H9 (cell line): ENCODE measurements at regions not wholly inside any gene's neighbourhood (a gene's known extent, or its start where the extent isn't known, plus 50 kb on each side); places are given as distances from the start of the nearest gene placed in this dataset.

Experiments
- DNase-seq: peaks from one replicate; pipeline ENCODE4 v3.0.0-alpha.2; 2017
- H2AFZ ChIP-seq: one replicate; pipeline ENCODE4 v1.6.1; 2013; ENCODE audit warnings: mild to moderate bottlenecking, low read length, control low read depth, moderate library complexity
- H2AK5ac ChIP-seq: 2 replicates; pipeline ENCODE4 v1.6.1; 2013; ENCODE audit warnings: low read length, control low read depth, mixed read lengths; ENCODE audit not compliant: insufficient read length
- H2BK120ac ChIP-seq: one replicate; pipeline ENCODE4 v1.6.1; 2013; ENCODE audit warnings: low read depth, mild to moderate bottlenecking, low read length, control low read depth, inconsistent platforms; ENCODE audit not compliant: poor library complexity, severe bottlenecking
- H2BK12ac ChIP-seq: 2 replicates; pipeline ENCODE4 v1.6.1; 2013; ENCODE audit warnings: low read length, control low read depth, mixed read lengths, low read depth; ENCODE audit not compliant: insufficient read length
- H2BK15ac ChIP-seq: 2 replicates; pipeline ENCODE4 v1.6.1; 2013; ENCODE audit warnings: low read depth, low read length, control low read depth
- H2BK20ac ChIP-seq: one replicate; pipeline ENCODE4 v1.6.1; 2013; ENCODE audit warnings: low read depth, mild to moderate bottlenecking, low read length, control low read depth, inconsistent platforms; ENCODE audit not compliant: poor library complexity, severe bottlenecking
- H2BK5ac ChIP-seq: 2 replicates; pipeline ENCODE4 v1.6.1; 2013; ENCODE audit warnings: low read length, control low read depth, mixed read lengths; ENCODE audit not compliant: insufficient read length
- H3K14ac ChIP-seq: 2 replicates; pipeline ENCODE4 v1.6.1; 2013; ENCODE audit warnings: low read length, control low read depth; ENCODE audit not compliant: insufficient read depth
- H3K18ac ChIP-seq: 2 replicates; pipeline ENCODE4 v1.6.1; 2013; ENCODE audit warnings: low read depth, mild to moderate bottlenecking, mixed read lengths, low read length, control low read depth; ENCODE audit not compliant: insufficient read length
- H3K23ac ChIP-seq: 2 replicates; pipeline ENCODE4 v1.6.1; 2013; ENCODE audit warnings: low read length, control low read depth, mixed read lengths, low read depth; ENCODE audit not compliant: insufficient read length
- H3K23me2 ChIP-seq: 2 replicates; pipeline ENCODE4 v1.6.1; 2013; ENCODE audit warnings: low read depth, mild to moderate bottlenecking, mixed read lengths, low read length, control low read depth; ENCODE audit not compliant: insufficient read length, poor library complexity, severe bottlenecking
- H3K27ac ChIP-seq: 2 replicates; pipeline ENCODE4 v1.5.1; 2013; ENCODE audit warnings: low read length, control low read depth, mixed read lengths, low read depth; ENCODE audit not compliant: insufficient read length
- H3K27me3 ChIP-seq: 2 replicates; pipeline ENCODE4 v1.6.1; 2013; ENCODE audit warnings: low read length, control low read depth, inconsistent platforms; ENCODE audit not compliant: insufficient read depth
- H3K4ac ChIP-seq: 2 replicates; pipeline ENCODE4 v1.6.1; 2013; ENCODE audit warnings: low read depth, mild to moderate bottlenecking, control low read depth, inconsistent platforms, low read length, moderate library complexity
- H3K4me1 ChIP-seq: 2 replicates; pipeline ENCODE4 v1.6.1; 2013; ENCODE audit warnings: low read length, control low read depth, inconsistent platforms; ENCODE audit not compliant: insufficient read depth
- H3K4me2 ChIP-seq: 2 replicates; pipeline ENCODE4 v1.6.1; 2013; ENCODE audit warnings: low read length, control low read depth, mixed read lengths; ENCODE audit not compliant: insufficient read length, insufficient read depth
- H3K56ac ChIP-seq: 2 replicates; pipeline ENCODE4 v1.6.1; 2013; ENCODE audit warnings: low read depth, mild to moderate bottlenecking, mixed read lengths, low read length, control low read depth; ENCODE audit not compliant: insufficient read length
- H3K79me1 ChIP-seq: 2 replicates; pipeline ENCODE4 v1.6.1; 2013; ENCODE audit warnings: low read depth, mild to moderate bottlenecking, moderate library complexity, low read length, control low read depth, inconsistent platforms; ENCODE audit not compliant: insufficient read depth, poor library complexity, severe bottlenecking
- H3K79me2 ChIP-seq: 2 replicates; pipeline ENCODE4 v1.6.1; 2013; ENCODE audit warnings: low read length, control low read depth, inconsistent platforms; ENCODE audit not compliant: insufficient read depth
- H3K9ac ChIP-seq: 2 replicates; pipeline ENCODE4 v1.6.1; 2013; ENCODE audit warnings: low read length, control low read depth, mixed read lengths; ENCODE audit not compliant: insufficient read length; ENCODE audit errors: extremely low read depth
- H3K9me3 ChIP-seq: one replicate; pipeline ENCODE4 v1.6.1; 2013; ENCODE audit warnings: low read depth, low read length, inconsistent platforms; ENCODE audit not compliant: control insufficient read depth
- H3T11ph ChIP-seq: one replicate; pipeline ENCODE4 v1.6.1; 2013; ENCODE audit warnings: mild to moderate bottlenecking, low read length, control low read depth, inconsistent platforms
- H4K20me1 ChIP-seq: one replicate; pipeline ENCODE4 v1.6.1; 2013; ENCODE audit not compliant: control insufficient read depth, insufficient read length, insufficient read depth
- H4K5ac ChIP-seq: 2 replicates; pipeline ENCODE4 v1.6.1; 2013; ENCODE audit warnings: low read depth, mild to moderate bottlenecking, mixed read lengths, low read length, control low read depth; ENCODE audit not compliant: insufficient read length
- H4K8ac ChIP-seq: replicated peaks from 2 replicates; pipeline ENCODE4 v1.6.1; 2013; ENCODE audit warnings: low read length, control low read depth, mixed read lengths, low read depth; ENCODE audit not compliant: insufficient read length
- H4K91ac ChIP-seq: 2 replicates; pipeline ENCODE4 v1.6.1; 2013; ENCODE audit warnings: low read depth, mild to moderate bottlenecking, moderate library complexity, mixed read lengths, low read length, control low read depth; ENCODE audit not compliant: insufficient read length
- H3K27ac Mint-ChIP-seq, 3 experiments: 2 replicates in 2 of 3; 3 replicates in 1 of 3; pipeline ENCODE4 v1.8.0; 2020 to 2021; ENCODE audit warnings: mixed read lengths in 3 of 3, mild to moderate bottlenecking in 1 of 3, moderate library complexity in 1 of 3
- H3K27me3 Mint-ChIP-seq: 2 replicates; pipeline ENCODE4 v1.8.0; 2021; ENCODE audit warnings: low read depth, mild to moderate bottlenecking, moderate library complexity, mixed read lengths
- H3K36me3 Mint-ChIP-seq, 3 experiments: 2 replicates in 2 of 3; 3 replicates in 1 of 3; pipeline ENCODE4 v1.8.0; 2020 to 2021; ENCODE audit warnings: low read depth in 3 of 3, mixed read lengths in 3 of 3; ENCODE audit not compliant: insufficient read depth in 1 of 3
- H3K4me1 Mint-ChIP-seq, 2 experiments: 2 replicates each; pipeline ENCODE4 v1.8.0; 2020; ENCODE audit warnings: mixed read lengths in 2 of 2
- H3K4me3 Mint-ChIP-seq, 2 experiments: 2 replicates in 1 of 2; 3 replicates in 1 of 2; pipeline ENCODE4 v1.8.0; 2020 to 2021; ENCODE audit warnings: mild to moderate bottlenecking in 2 of 2, mixed read lengths in 2 of 2, moderate library complexity in 1 of 2
- H3K9me3 Mint-ChIP-seq, 2 experiments: 2 replicates in 1 of 2; 3 replicates in 1 of 2; pipeline ENCODE4 v1.8.0; 2020; ENCODE audit warnings: mild to moderate bottlenecking in 2 of 2, mixed read lengths in 2 of 2, moderate library complexity in 1 of 2
- WGBS: extraction: QIAGEN DNeasy Blood & Tissue Kit; methylation state at CpG from one replicate; pipeline ENCODE4 v1.1.7; 2013; ENCODE audit warnings: missing lambda C conversion rate, low lambda C conversion rate, mixed read lengths; ENCODE audit not compliant: insufficient read length; ENCODE audit errors: extremely low coverage; 5-methylcytosine and 5-hydroxymethylcytosine counted together
- TF ChIP-seq, protein P1 (sequence below): fragments of 200-600 bp; sonication (generic); conservative IDR thresholded peaks from 3 replicates; pipeline ENCODE4 v1.8.0; 2021; ENCODE audit warnings: antibody characterized with exemption, mild to moderate bottlenecking

DNA sequence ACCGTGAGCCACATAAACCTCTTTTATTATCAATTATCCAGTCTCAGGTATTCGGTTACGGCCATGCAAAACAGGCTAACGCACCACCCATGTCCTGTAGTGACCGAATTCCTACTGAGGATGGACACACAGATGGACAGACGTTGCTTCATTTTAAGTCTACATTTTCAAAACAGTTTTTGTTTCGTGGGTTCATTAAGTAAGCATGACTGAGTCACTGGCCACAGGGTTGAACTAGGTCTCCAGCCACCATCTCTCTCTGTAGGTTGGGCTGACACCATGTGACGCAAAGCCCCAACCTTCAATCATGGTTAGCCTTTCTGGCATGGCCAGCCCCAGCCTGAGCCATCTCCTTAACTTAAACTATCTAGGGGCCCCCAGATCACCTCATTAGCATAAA, 110.0 kb upstream of the SLC22A23 start:
- no peak overlapping the region for H3K14ac ChIP-seq
- Mint-ChIP-seq H3K4me3 (no peak overlapping the region), H3K9me3 (no peaks in the 10 kb centered on the region; a peak in 1 of 5 replicates), H3K27me3 (peaks cover 3% of the 10 kb centered on the region), H3K36me3 (no peaks in the 10 kb centered on the region; a peak in 1 of 7 replicates), H3K4me1 (peaks cover 4 to 7% of the 10 kb centered on the region in 2 experiments; a peak in 3 of 4 replicates), H3K27ac (no peak overlapping the region)
- no peaks in the 10 kb centered on the region for H3K23me2 ChIP-seq
- H2BK20ac ChIP-seq = no peak overlapping the region
- H3K18ac ChIP-seq = no peak overlapping the region
- H3K23ac ChIP-seq = no peak overlapping the region
- no peak for DNase-seq
- H3K4me2 ChIP-seq = no peak overlapping the region
- no peaks in the 10 kb centered on the region for H3K79me1 ChIP-seq
- H2AK5ac ChIP-seq = no peak overlapping the region
- H2BK5ac ChIP-seq = no peak overlapping the region
- no peaks in the 10 kb centered on the region for H3K27me3 ChIP-seq
- no peak overlapping the region for H4K5ac ChIP-seq
- H4K8ac ChIP-seq = no peak overlapping the region
- no peak overlapping the region for H2AFZ ChIP-seq
- no peaks in the 10 kb centered on the region for H3K79me2 ChIP-seq
- no peak overlapping the region for H3K9ac ChIP-seq
- WGBS = no CpG with 5 or more reads among the region's 8 CpGs
- H2BK15ac ChIP-seq = no peak overlapping the region
- H3K4ac ChIP-seq = no peak overlapping the region
- H2BK120ac ChIP-seq = no peak overlapping the region
- H3K9me3 ChIP-seq = no peaks in the 10 kb centered on the region
- H3K4me1 ChIP-seq = no peaks in the 10 kb centered on the region
- H3K27ac ChIP-seq = no peak overlapping the region
- no peak overlapping the region for H2BK12ac ChIP-seq
- H4K20me1 ChIP-seq = no peaks in the 10 kb centered on the region
- TF ChIP-seq, protein P1, sequence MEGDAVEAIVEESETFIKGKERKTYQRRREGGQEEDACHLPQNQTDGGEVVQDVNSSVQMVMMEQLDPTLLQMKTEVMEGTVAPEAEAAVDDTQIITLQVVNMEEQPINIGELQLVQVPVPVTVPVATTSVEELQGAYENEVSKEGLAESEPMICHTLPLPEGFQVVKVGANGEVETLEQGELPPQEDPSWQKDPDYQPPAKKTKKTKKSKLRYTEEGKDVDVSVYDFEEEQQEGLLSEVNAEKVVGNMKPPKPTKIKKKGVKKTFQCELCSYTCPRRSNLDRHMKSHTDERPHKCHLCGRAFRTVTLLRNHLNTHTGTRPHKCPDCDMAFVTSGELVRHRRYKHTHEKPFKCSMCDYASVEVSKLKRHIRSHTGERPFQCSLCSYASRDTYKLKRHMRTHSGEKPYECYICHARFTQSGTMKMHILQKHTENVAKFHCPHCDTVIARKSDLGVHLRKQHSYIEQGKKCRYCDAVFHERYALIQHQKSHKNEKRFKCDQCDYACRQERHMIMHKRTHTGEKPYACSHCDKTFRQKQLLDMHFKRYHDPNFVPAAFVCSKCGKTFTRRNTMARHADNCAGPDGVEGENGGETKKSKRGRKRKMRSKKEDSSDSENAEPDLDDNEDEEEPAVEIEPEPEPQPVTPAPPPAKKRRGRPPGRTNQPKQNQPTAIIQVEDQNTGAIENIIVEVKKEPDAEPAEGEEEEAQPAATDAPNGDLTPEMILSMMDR = no peak
- H3K56ac ChIP-seq = no peak overlapping the region
- no peak overlapping the region for H4K91ac ChIP-seq
- no peak overlapping the region for H3T11ph ChIP-seq
